ENCODE measurements at regions not wholly inside any gene's neighbourhood (a gene's known extent, or its start where the extent isn't known, plus 50 kb on each side); places are given as distances from the start of the nearest gene placed in this dataset.

DNA sequence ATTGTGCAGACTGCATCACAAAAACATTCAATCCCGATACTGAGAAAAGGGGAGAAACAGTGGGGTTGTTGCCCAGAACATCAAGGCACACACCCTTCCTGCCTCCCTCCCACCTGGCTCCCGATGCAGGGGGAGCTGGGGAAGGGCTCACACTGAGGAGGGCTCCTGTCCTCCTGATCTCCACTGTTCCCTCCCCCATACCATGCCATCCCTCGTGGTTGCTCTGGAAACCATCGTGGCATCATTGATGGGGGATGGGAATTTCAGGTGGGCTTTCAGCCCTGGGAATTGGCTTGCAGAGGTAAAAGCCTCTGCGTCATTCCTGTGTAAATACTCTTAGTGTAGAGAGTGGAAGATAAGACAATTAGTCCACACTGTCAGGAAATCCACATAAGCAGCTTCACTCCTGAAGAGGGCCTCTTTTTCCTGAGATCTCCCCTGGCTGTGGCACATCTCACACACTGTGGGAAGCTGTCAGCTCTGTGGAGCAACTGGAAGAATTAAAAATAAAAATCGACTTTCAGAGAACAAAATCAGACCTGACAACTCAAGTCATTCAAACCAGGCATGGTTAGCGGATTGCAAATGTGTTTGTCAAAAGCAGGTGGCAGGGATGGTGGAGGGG is 176.0 kb downstream of the CHST1 start:
- dilution Hi-C loops (cut with HindIII; ENCODE audit: low sequenced_read_pairs, unreplicated experiment) (no loop called here), intact Hi-C loops (cut with micrococcal nuclease) (no loop called here), in situ Hi-C loops (cut with MboI; ENCODE audit: low sequenced_read_pairs) (no loop called here)
- ChIA-PET POLR2A (ENCODE audit: unreplicated experiment) (no interaction called here), CTCF (no interaction called here)
- no peak overlapping the region for H3K14ac ChIP-seq (replicated peaks; ENCODE audit: low read depth, low read length)
- H3K4me3 ChIP-seq (ENCODE audit: insufficient read depth, low read depth, low read length): no peak overlapping the region
- H3K4ac ChIP-seq (ENCODE audit: low read depth, low read length): no peak overlapping the region
- no peaks in the 10 kb centered on the region for H4K20me1 ChIP-seq (ENCODE audit: insufficient read depth, low read length)
- no peak overlapping the region for H2BK20ac ChIP-seq (ENCODE audit: low read depth, low read length)
- no peak overlapping the region for H2AFZ ChIP-seq (replicated peaks; ENCODE audit: low read length, poor library complexity)
- no peak overlapping the region for H3K4me2 ChIP-seq (ENCODE audit: low read depth, low read length)
- H3K23ac ChIP-seq (ENCODE audit: low read depth, low read length): no peak overlapping the region
- H3K9me1 ChIP-seq (ENCODE audit: insufficient read depth, low read length): no peaks in the 10 kb centered on the region
- no peak overlapping the region for H2BK120ac ChIP-seq (ENCODE audit: low read depth, low read length)
- no peak for DNase-seq
- no CpG with 5 or more reads among the region's 7 CpGs for WGBS, 2 experiments (ENCODE audit: extremely low coverage in 2 of 2, insufficient read length in 1 of 2)
- peaks cover 2% of the 10 kb centered on the region; the same call in 1 of the 2 replicates for H3K27me3 ChIP-seq (ENCODE audit: control insufficient read depth, insufficient read depth, low read length)
- no peak for ATAC-seq (ENCODE audit: low read depth)
- H3K36me3 ChIP-seq (ENCODE audit: control insufficient read depth, insufficient read depth, low read length): no peaks in the 10 kb centered on the region
- no peaks in the 10 kb centered on the region for H3K9me3 ChIP-seq (ENCODE audit: control insufficient read depth, insufficient read depth, low read length)
- no peak overlapping the region for H2BK15ac ChIP-seq (ENCODE audit: low read depth, low read length)
- H2AK5ac ChIP-seq (ENCODE audit: low read depth, low read length): no peak overlapping the region
- no peak overlapping the region for H3K9ac ChIP-seq (ENCODE audit: low read depth, low read length)
- H4K8ac ChIP-seq (ENCODE audit: low read depth in 2 of 2, low read length in 2 of 2): no peak overlapping the region
- no peaks in the 10 kb centered on the region for H3K4me1 ChIP-seq (ENCODE audit: control insufficient read depth, insufficient read depth, low read length)
- no TSS peak for BruUV-seq (replicated peaks)
- no peak overlapping the region for H2AK9ac ChIP-seq (replicated peaks; ENCODE audit: low read depth, low read length, poor library complexity)
- no peak overlapping the region for H4K5ac ChIP-seq (ENCODE audit: low read depth, low read length)
- TF ChIP-seq RFX5 (IDR thresholded peaks at IDR 0.05; ENCODE audit: low read depth, low read length) (no peak), MXI1 (IDR thresholded peaks at IDR 0.05; ENCODE audit: borderline replicate concordance, low read depth, low read length) (no peak), FOS (IDR thresholded peaks at IDR 0.05; ENCODE audit: low read depth, low read length) (no peak), POLR2A (IDR thresholded peaks at IDR 0.05; ENCODE audit: low read depth, low read length) (no peak), USF2 (IDR thresholded peaks at IDR 0.05; ENCODE audit: low read depth, low read length) (no peak), CHD1 (IDR thresholded peaks at IDR 0.05; ENCODE audit: low read depth, low read length) (no peak)
- no peak overlapping the region for H3K56ac ChIP-seq (ENCODE audit: extremely low read depth, insufficient read depth, low read length)
- H4K91ac ChIP-seq (ENCODE audit: insufficient read depth, low read depth, low read length): no peak overlapping the region
- H3K27ac ChIP-seq (ENCODE audit: insufficient read depth, low read length): no peak overlapping the region
- H2BK5ac ChIP-seq (ENCODE audit: low read depth, low read length, poor library complexity, severe bottlenecking): no peak overlapping the region
- H3K79me1 ChIP-seq (ENCODE audit: low read depth in 1 of 2, low read length in 2 of 2): no peaks in the 10 kb centered on the region
- no peak overlapping the region for H3K18ac ChIP-seq (ENCODE audit: low read depth, low read length)

All from IMR-90 (cell line).